ENCODE measurements at regions not wholly inside any gene's neighbourhood (a gene's known extent, or its start where the extent isn't known, plus 50 kb on each side); places are given as distances from the start of the nearest gene placed in this dataset.
"Not testable (repeated sequence)": the region's sequence is repeated elsewhere in the genome, so short reads cannot be mapped to it uniquely, and the experiment has no call there.

DNA sequence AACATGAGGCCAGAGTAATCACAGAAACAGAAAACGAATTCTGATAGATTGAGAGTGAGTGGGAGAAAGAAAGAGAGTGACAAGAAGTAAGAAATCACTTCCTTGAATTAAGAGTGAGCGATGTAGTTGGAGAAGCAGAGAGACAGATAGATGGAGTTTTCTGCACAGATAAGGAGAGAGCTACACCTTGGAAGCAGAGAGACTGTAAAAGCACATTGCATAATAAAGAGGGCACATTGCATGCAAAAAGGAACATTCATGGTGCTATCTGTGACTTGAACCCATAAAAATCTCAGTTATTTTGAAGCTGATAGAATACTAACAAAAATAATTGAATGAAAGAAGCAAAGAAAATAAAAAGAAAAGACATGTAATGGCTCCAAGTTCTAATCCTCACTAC, 943.8 kb downstream of the NR2F1-AS1 start:
- Histone ChIP-seq H3K27me3 (no peaks in the 10 kb centered on the region), H3K4me1 (peaks cover 0 to 14% (median 4%) of the 10 kb centered on the region in 9 donors), H3K27ac (no peak overlapping the region), H3K9me3 (no peaks in the 10 kb centered on the region), H3K36me3 (no peaks in the 10 kb centered on the region), H3K4me3 (no peak overlapping the region)
- TF ChIP-seq, protein P1, sequence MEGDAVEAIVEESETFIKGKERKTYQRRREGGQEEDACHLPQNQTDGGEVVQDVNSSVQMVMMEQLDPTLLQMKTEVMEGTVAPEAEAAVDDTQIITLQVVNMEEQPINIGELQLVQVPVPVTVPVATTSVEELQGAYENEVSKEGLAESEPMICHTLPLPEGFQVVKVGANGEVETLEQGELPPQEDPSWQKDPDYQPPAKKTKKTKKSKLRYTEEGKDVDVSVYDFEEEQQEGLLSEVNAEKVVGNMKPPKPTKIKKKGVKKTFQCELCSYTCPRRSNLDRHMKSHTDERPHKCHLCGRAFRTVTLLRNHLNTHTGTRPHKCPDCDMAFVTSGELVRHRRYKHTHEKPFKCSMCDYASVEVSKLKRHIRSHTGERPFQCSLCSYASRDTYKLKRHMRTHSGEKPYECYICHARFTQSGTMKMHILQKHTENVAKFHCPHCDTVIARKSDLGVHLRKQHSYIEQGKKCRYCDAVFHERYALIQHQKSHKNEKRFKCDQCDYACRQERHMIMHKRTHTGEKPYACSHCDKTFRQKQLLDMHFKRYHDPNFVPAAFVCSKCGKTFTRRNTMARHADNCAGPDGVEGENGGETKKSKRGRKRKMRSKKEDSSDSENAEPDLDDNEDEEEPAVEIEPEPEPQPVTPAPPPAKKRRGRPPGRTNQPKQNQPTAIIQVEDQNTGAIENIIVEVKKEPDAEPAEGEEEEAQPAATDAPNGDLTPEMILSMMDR (IDR thresholded peaks at IDR 0.05) = no peak
- ATAC-seq (no peak), DNase-seq (no peak)
- intact Hi-C loops (cut with DNase I) = no loop called here
- 70 to 82% methylated on average over 2 of the region's 2 CpGs for WGBS, 2 donors

DNA sequence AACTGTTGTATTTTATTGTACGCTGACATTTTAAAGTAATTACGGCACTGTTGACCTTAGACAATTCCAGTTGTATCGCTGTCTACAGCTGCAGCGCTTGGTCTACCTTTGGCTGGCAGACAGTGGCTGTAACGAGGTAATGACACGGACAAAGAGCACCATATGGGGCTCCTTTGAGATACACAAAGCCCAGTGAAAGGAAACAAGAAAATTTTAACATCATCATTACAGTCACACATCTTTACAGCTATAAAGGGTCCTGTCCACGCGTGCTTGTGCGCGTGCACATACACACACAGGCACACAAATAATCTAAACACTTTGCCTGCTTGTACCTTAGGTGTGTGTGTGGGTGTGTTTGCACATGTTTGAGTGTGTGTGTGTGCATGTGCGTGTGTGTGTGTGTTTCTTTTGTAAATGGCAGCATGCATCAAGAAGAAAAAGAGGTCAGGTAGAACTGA, 946.0 kb downstream of the NR2F1-AS1 start:
- H3K36me3 ChIP-seq = no peaks in the 10 kb centered on the region
- intact Hi-C loops (cut with DNase I) = no loop called here
- TF ChIP-seq, protein P1 (IDR thresholded peaks at IDR 0.05) = no peak
- no peak for DNase-seq
- no peaks in the 10 kb centered on the region for H3K27me3 ChIP-seq
- no peaks in the 10 kb centered on the region for H3K9me3 ChIP-seq
- no peaks in the 10 kb centered on the region for H3K4me1 ChIP-seq
- no peak for ATAC-seq
- no peak overlapping the region for H3K4me3 ChIP-seq
- 90 to 94% methylated on average over 11 of the region's 11 CpGs for WGBS, 2 donors
- H3K27ac ChIP-seq = no peak overlapping the region

DNA sequence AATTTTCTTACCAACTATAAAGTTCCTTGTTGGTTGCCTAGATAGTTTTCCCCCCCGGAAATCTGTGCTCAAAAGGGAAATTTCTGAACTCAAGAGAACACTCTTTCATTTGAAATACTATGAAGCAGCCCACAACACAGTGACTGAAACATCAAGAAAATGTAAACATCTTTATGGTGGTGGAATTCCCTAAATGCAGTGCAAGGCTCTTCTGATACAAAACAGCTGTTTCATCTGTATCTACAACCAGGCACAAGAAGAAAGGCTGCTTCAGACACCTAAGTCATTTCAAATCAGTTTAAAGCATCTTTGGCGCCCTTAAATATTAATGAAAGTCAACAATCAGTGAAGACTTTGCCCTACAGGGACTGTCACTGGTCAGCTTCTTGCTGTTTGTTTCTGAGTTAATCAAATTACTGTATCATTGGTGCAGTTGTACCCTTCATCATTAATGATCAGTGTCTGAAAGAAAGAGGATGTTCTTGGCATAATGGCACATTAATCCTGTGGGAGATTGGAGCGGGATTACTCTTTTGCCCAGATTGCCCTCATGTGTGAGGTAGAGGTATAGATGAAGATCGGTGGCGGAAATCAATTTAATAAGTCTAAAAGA, 947.0 kb downstream of the NR2F1-AS1 start:
- Histone ChIP-seq H3K4me1 (no peaks in the 10 kb centered on the region), H3K27ac (no peak overlapping the region), H3K27me3 (no peaks in the 10 kb centered on the region), H3K4me3 (no peak overlapping the region), H3K36me3 (no peaks in the 10 kb centered on the region), H3K9me3 (peaks cover 0 to 7% (median 0%) of the 10 kb centered on the region in 11 donors)
- ATAC-seq = no peak
- intact Hi-C loops (cut with DNase I) = no loop called here
- TF ChIP-seq, protein P1 (IDR thresholded peaks at IDR 0.05) = no peak
- WGBS, 2 donors = 84 to 88% methylated on average over 5 of the region's 5 CpGs
- DNase-seq = no peak

DNA sequence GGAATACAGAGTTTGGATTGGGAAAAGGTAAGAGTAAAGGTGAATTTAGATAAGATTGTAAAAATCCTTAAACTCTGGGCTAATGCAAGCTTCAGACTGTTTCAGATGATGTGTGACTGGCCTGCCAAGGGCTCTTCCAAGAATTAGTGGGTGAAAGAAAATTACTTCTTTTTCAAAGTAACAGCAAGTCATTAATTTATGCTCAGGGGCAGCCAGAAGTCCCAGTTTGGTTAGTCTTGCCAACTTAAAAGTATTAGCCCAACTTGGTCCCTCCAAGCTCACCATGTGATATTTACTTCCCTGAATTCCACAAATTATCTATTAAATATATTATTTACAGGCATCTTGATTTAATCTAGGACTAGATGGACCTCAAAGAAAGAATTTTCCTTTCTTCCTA, 947.8 kb downstream of the NR2F1-AS1 start:
- TF ChIP-seq, protein P1 (IDR thresholded peaks at IDR 0.05) = no peak
- ATAC-seq (no peak), DNase-seq (no peak)
- no peaks in the 10 kb centered on the region for H3K27me3 ChIP-seq
- no peaks in the 10 kb centered on the region for H3K4me1 ChIP-seq
- H3K36me3 ChIP-seq = no peaks in the 10 kb centered on the region
- peaks cover 0 to 11% (median 0%) of the 10 kb centered on the region in 11 donors for H3K9me3 ChIP-seq
- H3K27ac ChIP-seq = no peak overlapping the region
- intact Hi-C loops (cut with DNase I) = no loop called here
- H3K4me3 ChIP-seq = no peak overlapping the region

DNA sequence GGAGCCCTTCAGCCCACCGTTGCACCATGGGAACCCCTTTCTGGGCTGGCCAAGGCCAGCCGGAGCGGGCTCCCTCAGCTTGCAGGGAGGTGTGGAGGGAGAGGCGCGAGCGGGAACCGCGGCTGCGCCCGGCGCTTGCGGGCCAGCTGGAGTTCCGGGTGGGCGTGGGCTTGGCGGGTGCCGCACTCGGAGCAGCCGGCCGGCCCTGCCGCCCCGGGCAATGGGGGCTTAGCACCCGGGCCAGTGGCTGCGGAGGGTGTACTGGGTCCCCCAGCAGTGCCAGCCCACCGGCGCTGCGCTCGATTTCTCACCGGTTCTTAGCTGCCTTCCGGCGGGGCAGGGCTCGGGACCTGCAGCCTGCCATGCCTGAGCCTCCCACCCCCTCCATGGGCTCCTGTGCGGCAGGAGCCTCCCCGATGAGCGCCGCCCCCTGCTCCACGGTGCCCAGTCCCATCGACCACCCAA, 949.8 kb downstream of the NR2F1-AS1 start:
- H3K9me3 ChIP-seq = peaks cover 0 to 11% (median 0%) of the 10 kb centered on the region in 11 donors
- H3K36me3 ChIP-seq; H3K27me3 ChIP-seq; H3K4me1 ChIP-seq; H3K27ac ChIP-seq; ATAC-seq; H3K4me3 ChIP-seq; intact Hi-C loops (cut with DNase I): not testable (repeated sequence)
- DNase-seq = peak in 1 of 2 donors; percentile 4
- WGBS, 2 donors = 98% methylated on average over 36 to 37 of the region's 37 CpGs

Data from heart right ventricle (tissue), 16 donors.